HEK293 (cell line): ENCODE measurements at regions not wholly inside any gene's neighbourhood (a gene's known extent, or its start where the extent isn't known, plus 50 kb on each side); places are given as distances from the start of the nearest gene placed in this dataset.

Source experiments
- KLF16 ChIP-seq: fragments of 450-650 bp; formaldehyde crosslinking; IDR thresholded peaks from 2 replicates; pipeline ENCODE4 v1.5.1; 2017; ENCODE audit warnings: missing biosample characterization, missing genetic modification characterization
- PRDM1 ChIP-seq: fragments of 450-650 bp; formaldehyde crosslinking; IDR thresholded peaks from 2 replicates; pipeline ENCODE4; 2016; ENCODE audit warnings: missing biosample characterization, missing genetic modification characterization
- RBAK ChIP-seq: fragments of 450-650 bp; formaldehyde crosslinking; IDR thresholded peaks from 2 replicates; pipeline ENCODE4 v1.5.1; 2016; ENCODE audit warnings: missing biosample characterization, missing genetic modification characterization
- ZNF202 ChIP-seq: fragments of 450-650 bp; formaldehyde crosslinking; IDR thresholded peaks from 2 replicates; pipeline ENCODE4 v1.5.1; 2016; ENCODE audit warnings: missing biosample characterization, missing genetic modification characterization, borderline replicate concordance
- ZNF274 ChIP-seq, 2 experiments: fragments of 200-500 bp in 1 of 2; fragments of 450-650 bp in 1 of 2; sonication (Bioruptor generic) in 1 of 2; formaldehyde crosslinking in 1 of 2; IDR thresholded peaks; 2 replicates each; pipeline versions ENCODE4 v1.5.1 to v1.6.1; 2014 to 2016; ENCODE audit warnings: borderline replicate concordance in 1 of 2, inconsistent platforms in 1 of 2, low read length in 1 of 2, missing biosample characterization in 1 of 2, missing genetic modification characterization in 1 of 2
- ZNF426 ChIP-seq: fragments of 450-650 bp; formaldehyde crosslinking; IDR thresholded peaks from 2 replicates; pipeline ENCODE4 v1.5.1; 2017; ENCODE audit warnings: missing biosample characterization, missing genetic modification characterization, mild to moderate bottlenecking, inconsistent platforms, moderate library complexity
- ZNF792 ChIP-seq: fragments of 450-650 bp; formaldehyde crosslinking; IDR thresholded peaks from 2 replicates; pipeline ENCODE4 v1.5.1; 2016; ENCODE audit warnings: missing biosample characterization, missing genetic modification characterization
- TF ChIP-seq, protein P1 (sequence below): sonication (generic); formaldehyde crosslinking; IDR thresholded peaks from 2 replicates; pipeline ENCODE4 v1.8.1; 2022; ENCODE audit warnings: mild to moderate bottlenecking, moderate library complexity, missing genetic modification reagents
- TF ChIP-seq, protein P2 (sequence below): fragments of 450-650 bp; formaldehyde crosslinking; IDR thresholded peaks from 2 replicates; pipeline ENCODE4 v1.5.1; 2016; ENCODE audit warnings: missing biosample characterization, missing genetic modification characterization

DNA sequence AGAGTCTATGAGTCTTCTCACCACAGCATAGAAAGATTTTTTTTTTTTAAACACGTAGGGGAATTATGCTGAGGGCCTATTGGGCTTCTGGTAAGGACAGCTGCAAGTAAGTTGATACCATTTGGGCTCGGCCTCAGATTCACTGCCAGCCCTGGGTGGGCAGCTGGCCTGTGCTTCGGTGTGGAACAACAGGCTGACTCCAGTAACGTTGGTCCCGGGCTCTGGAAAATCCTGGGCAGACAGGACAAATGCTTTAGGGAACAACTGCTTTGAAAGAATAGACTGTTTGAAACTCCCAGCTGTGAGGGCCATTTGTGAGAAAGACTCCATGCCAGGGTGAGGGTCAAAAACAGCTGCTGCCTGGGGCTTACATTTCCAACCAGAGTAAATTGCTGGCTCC lies 366.5 kb downstream of the QKI start:
- no peak for TF ChIP-seq PRDM1 (tag by site-specific recombination)
- TF ChIP-seq RBAK (tag by site-specific recombination), result no peak
- TF ChIP-seq, protein P1, sequence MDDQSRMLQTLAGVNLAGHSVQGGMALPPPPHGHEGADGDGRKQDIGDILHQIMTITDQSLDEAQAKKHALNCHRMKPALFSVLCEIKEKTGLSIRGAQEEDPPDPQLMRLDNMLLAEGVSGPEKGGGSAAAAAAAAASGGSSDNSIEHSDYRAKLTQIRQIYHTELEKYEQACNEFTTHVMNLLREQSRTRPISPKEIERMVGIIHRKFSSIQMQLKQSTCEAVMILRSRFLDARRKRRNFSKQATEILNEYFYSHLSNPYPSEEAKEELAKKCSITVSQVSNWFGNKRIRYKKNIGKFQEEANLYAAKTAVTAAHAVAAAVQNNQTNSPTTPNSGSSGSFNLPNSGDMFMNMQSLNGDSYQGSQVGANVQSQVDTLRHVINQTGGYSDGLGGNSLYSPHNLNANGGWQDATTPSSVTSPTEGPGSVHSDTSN (CRISPR knock-in tag), result no peak
- no peak for TF ChIP-seq KLF16 (tag by site-specific recombination)
- TF ChIP-seq ZNF274 (IDR thresholded peaks at IDR 0.05; ENCODE audit: low read length), result no peak
- no peak for TF ChIP-seq ZNF274 (tag by site-specific recombination; IDR thresholded peaks at IDR 0.05; ENCODE audit: borderline replicate concordance)
- TF ChIP-seq ZNF426 (tag by site-specific recombination), result no peak
- TF ChIP-seq, protein P2, sequence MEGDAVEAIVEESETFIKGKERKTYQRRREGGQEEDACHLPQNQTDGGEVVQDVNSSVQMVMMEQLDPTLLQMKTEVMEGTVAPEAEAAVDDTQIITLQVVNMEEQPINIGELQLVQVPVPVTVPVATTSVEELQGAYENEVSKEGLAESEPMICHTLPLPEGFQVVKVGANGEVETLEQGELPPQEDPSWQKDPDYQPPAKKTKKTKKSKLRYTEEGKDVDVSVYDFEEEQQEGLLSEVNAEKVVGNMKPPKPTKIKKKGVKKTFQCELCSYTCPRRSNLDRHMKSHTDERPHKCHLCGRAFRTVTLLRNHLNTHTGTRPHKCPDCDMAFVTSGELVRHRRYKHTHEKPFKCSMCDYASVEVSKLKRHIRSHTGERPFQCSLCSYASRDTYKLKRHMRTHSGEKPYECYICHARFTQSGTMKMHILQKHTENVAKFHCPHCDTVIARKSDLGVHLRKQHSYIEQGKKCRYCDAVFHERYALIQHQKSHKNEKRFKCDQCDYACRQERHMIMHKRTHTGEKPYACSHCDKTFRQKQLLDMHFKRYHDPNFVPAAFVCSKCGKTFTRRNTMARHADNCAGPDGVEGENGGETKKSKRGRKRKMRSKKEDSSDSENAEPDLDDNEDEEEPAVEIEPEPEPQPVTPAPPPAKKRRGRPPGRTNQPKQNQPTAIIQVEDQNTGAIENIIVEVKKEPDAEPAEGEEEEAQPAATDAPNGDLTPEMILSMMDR (tag by site-specific recombination), result no peak
- no peak for TF ChIP-seq ZNF792 (tag by site-specific recombination)
- TF ChIP-seq ZNF202 (tag by site-specific recombination), result no peak
